ENCODE measurements at regions not wholly inside any gene's neighbourhood (a gene's known extent, or its start where the extent isn't known, plus 50 kb on each side); places are given as distances from the start of the nearest gene placed in this dataset.

DNA sequence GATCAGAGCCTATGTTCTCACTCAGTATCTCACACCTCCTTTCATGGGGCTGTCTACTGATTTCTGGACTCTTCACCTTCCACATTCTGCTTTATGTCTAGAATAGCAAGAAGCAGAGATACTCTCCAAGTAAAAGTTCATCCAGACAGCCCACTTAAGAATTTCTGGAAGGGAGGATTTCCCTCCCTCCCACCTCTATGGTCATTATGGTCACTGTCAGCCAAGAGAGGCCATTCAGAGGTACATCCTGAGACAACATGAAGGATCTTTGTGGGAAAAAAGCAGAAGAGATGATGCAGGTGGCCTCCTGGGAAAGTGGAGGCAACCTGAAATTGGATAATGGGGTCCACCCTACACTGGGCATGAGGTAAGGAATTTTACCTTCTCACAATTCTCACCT, 179.5 kb upstream of the ZNF462 start:
- Histone ChIP-seq H3K9me3 (ENCODE audit: control insufficient read depth, low read length) (no peaks in the 10 kb centered on the region), H3K9ac (no peak overlapping the region), H3K27ac (no peak overlapping the region), H3K4me2 (ENCODE audit: low read length) (no peak overlapping the region), H3K27me3 (ENCODE audit: control insufficient read depth, insufficient read depth, low read length) (no peaks in the 10 kb centered on the region), H3K36me3 (ENCODE audit: control insufficient read depth, insufficient read depth, low read length) (no peaks in the 10 kb centered on the region), H3K4me1 (no peaks in the 10 kb centered on the region), H3K4me3 (ENCODE audit: low read depth, low read length) (no peak overlapping the region), H2AFZ (no peak overlapping the region), H3K79me2 (no peaks in the 10 kb centered on the region)
- TF ChIP-seq, protein P1, sequence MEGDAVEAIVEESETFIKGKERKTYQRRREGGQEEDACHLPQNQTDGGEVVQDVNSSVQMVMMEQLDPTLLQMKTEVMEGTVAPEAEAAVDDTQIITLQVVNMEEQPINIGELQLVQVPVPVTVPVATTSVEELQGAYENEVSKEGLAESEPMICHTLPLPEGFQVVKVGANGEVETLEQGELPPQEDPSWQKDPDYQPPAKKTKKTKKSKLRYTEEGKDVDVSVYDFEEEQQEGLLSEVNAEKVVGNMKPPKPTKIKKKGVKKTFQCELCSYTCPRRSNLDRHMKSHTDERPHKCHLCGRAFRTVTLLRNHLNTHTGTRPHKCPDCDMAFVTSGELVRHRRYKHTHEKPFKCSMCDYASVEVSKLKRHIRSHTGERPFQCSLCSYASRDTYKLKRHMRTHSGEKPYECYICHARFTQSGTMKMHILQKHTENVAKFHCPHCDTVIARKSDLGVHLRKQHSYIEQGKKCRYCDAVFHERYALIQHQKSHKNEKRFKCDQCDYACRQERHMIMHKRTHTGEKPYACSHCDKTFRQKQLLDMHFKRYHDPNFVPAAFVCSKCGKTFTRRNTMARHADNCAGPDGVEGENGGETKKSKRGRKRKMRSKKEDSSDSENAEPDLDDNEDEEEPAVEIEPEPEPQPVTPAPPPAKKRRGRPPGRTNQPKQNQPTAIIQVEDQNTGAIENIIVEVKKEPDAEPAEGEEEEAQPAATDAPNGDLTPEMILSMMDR (IDR thresholded peaks at IDR 0.05), result no peak

DNA sequence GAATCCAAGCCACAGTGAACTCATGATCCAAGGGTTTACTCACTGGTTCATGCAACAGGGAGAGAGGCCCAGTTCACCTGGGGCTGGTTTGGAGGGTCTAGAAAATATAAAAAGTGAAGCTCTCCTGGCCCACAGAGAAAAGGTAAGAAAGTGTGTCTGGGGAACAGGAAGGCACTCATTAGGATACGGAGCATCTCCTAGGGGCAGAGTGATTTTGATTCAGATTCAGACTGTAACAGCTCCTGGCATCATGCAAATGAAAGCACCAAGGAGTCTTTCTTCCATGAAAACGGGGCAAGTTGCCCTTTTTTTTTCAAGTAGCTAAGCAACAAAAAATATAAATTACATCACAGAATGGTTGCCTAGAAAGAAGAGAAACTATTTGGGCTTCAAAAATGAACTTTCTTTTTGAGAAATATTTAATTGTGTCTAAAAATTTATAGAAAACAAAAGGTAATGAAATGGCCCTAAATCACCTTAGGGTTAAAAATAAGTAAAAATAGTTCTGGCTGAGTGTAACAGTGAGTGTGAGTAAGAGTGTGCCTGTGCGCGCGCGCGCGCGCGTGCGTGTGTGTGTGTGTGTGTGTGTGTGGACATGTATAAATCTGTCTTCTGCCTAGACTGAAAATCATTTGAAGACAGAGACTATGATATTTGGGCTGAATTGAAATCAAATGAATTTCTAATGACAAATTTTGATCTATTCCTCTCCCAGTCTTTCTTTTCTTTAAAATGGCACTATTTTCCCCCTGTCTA, 177.8 kb upstream of the ZNF462 start:
- Histone ChIP-seq H3K36me3 (ENCODE audit: control insufficient read depth, insufficient read depth, low read length) (no peaks in the 10 kb centered on the region), H3K79me2 (no peaks in the 10 kb centered on the region), H3K4me2 (ENCODE audit: low read length) (no peak overlapping the region), H3K9ac (no peak overlapping the region), H3K4me3 (ENCODE audit: low read depth, low read length) (no peak overlapping the region), H3K9me3 (ENCODE audit: control insufficient read depth, low read length) (no peaks in the 10 kb centered on the region), H3K27ac (no peak overlapping the region), H3K4me1 (no peaks in the 10 kb centered on the region), H2AFZ (no peak overlapping the region), H3K27me3 (ENCODE audit: control insufficient read depth, insufficient read depth, low read length) (no peaks in the 10 kb centered on the region)
- TF ChIP-seq, protein P1 (IDR thresholded peaks at IDR 0.05), result no peak

DNA sequence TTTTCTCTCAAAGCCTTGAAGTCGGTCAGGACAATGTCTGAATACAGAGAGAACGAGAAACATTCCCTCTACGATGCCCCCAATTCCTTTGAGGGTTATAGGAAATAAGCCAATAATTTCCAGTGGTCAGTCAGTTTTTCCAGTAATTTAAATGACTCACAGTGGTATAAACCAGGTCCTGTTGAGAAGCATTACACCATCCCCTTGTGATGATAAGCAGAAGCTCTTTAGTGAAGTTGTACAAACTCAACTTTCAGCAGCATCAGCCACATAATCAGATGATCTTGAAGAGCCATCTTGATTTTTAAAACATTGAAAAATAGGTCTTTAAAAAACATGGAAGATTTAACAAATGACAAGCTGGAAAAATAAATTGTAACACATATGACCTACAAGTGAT, 173.9 kb upstream of the ZNF462 start:
- no peaks in the 10 kb centered on the region for H3K36me3 ChIP-seq (ENCODE audit: control insufficient read depth, insufficient read depth, low read length)
- no peak overlapping the region for H2AFZ ChIP-seq

DNA sequence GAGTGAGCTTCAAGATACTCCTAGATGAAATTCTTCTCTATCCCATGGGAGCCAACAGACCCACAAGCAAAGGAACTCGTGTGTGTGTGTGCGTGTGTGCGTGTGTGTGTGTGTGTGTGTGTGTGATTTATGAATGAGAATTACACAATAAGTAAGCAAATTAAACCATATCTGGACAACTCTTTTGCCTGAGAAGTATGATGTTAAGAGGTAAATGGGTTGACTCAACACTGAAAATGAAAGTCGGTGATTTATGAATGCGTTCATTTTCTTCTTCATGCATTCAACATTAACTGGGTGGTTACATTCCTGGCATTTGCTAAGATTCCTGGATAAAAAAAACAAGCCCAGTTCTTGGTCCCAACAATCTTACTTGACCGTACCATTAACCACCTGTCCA, 171.3 kb upstream of the ZNF462 start:
- Histone ChIP-seq H3K4me2 (ENCODE audit: low read length) (no peak overlapping the region), H3K4me1 (no peaks in the 10 kb centered on the region), H3K27ac (no peak overlapping the region), H2AFZ (no peak overlapping the region), H3K4me3 (ENCODE audit: low read depth, low read length) (no peak overlapping the region), H3K36me3 (ENCODE audit: control insufficient read depth, insufficient read depth, low read length) (no peaks in the 10 kb centered on the region), H3K27me3 (ENCODE audit: control insufficient read depth, insufficient read depth, low read length) (no peaks in the 10 kb centered on the region), H3K9ac (no peak overlapping the region), H3K79me2 (no peaks in the 10 kb centered on the region), H3K9me3 (ENCODE audit: control insufficient read depth, low read length) (no peaks in the 10 kb centered on the region)
- TF ChIP-seq, protein P1 (IDR thresholded peaks at IDR 0.05), result no peak

More for the DNA sequence above, 173.9 kb upstream of the ZNF462 start:
- Histone ChIP-seq H3K4me2 (ENCODE audit: low read length) (no peak overlapping the region), H3K9me3 (ENCODE audit: control insufficient read depth, low read length) (no peaks in the 10 kb centered on the region), H3K79me2 (no peaks in the 10 kb centered on the region), H3K4me3 (ENCODE audit: low read depth, low read length) (no peak overlapping the region), H3K9ac (no peak overlapping the region), H3K4me1 (no peaks in the 10 kb centered on the region), H3K27me3 (ENCODE audit: control insufficient read depth, insufficient read depth, low read length) (no peaks in the 10 kb centered on the region), H3K27ac (no peak overlapping the region)
- TF ChIP-seq, protein P1 (IDR thresholded peaks at IDR 0.05), result no peak

DNA sequence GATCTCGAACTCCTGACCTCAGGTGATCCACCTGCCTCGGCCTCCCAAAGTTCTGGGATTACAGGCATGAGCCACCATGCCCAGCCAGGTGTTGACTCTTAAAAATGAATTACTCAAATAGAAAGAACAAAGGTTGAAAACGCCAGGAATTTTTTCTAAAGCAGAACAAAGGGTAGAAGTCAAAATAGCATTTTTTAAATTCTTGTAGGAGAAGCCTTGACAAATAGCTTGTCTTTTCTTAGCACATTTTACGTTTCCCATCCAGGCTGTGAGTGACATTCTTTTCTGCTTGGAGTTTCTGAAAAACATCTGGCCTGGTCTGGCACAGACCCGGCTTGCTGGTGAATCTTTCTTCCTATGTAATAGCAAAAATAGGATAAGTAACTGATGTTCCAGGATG, 169.4 kb upstream of the ZNF462 start:
- no peaks in the 10 kb centered on the region for H3K27me3 ChIP-seq (ENCODE audit: control insufficient read depth, insufficient read depth, low read length)
- no peak overlapping the region for H3K4me2 ChIP-seq (ENCODE audit: low read length)

More for the DNA sequence above, 169.4 kb upstream of the ZNF462 start:
- no peak overlapping the region for H3K27ac ChIP-seq
- TF ChIP-seq, protein P1 (IDR thresholded peaks at IDR 0.05), result no peak
- no peak overlapping the region for H3K9ac ChIP-seq
- no peak overlapping the region for H3K4me3 ChIP-seq (ENCODE audit: low read depth, low read length)
- no peaks in the 10 kb centered on the region for H3K9me3 ChIP-seq (ENCODE audit: control insufficient read depth, low read length)
- H3K36me3 ChIP-seq (ENCODE audit: control insufficient read depth, insufficient read depth, low read length), result no peaks in the 10 kb centered on the region
- no peaks in the 10 kb centered on the region for H3K4me1 ChIP-seq
- no peaks in the 10 kb centered on the region for H3K79me2 ChIP-seq
- no peak overlapping the region for H2AFZ ChIP-seq

All from parathyroid adenoma (tissue), 2 donors.